Stimulated activated CD4-positive, alpha-beta T cell treated with anti-CD3 and anti-CD28 coated beads, Interleukin-1b, Interleukin-23, amount 100 ng/mL, for 24 hours (primary cell): ENCODE measurements at regions not wholly inside any gene's neighbourhood (a gene's known extent, or its start where the extent isn't known, plus 50 kb on each side); places are given as distances from the start of the nearest gene placed in this dataset.
"Not testable (repeated sequence)": the region's sequence is repeated elsewhere in the genome, so short reads cannot be mapped to it uniquely, and the experiment has no call there.

Source experiments
- DNase-seq, 4 experiments: peaks; one replicate each; pipeline ENCODE4 v3.0.0-alpha.2; 2020; ENCODE audit warnings: low read depth in 4 of 4, low spot score in 1 of 4

DNA sequence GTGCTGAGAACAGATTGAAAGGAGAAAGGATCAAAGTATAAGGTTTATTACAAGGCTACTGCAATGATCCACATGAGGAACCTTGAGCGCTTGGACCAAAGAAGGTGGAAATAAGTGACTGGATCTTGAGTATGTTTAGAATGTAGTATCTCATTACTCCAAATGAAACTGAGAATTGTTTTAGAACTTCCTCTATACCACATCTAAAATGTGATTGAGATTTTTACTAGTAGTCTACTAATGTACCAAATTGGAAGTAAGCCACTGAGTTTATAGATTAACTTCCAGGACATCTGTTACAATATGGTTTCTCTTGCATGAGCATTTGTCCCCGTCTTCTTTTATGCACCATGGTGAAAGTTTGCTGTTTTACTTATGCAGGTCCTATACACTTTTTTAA, 300.5 kb downstream of the SUCLG1 start:
- DNase-seq: no peak

DNA sequence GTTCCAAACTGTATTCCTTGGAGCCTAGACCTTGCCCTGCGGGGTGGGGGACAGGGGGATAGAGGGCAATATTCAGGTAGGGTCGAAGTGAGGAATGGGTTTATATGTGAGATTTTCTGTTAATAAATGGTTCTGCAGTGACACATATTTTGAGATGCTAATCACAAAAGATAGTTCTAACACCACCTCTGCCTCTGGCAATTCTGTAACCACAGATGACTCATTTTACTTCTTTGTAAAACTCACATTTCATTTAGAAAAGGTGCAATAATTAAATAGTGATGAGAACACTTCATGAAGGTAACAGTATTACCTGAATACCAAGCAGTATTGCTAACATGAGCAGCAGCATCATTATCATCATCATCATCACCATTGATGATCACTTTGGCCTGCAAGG, 306.6 kb downstream of the SUCLG1 start:
- DNase-seq: no peak

DNA sequence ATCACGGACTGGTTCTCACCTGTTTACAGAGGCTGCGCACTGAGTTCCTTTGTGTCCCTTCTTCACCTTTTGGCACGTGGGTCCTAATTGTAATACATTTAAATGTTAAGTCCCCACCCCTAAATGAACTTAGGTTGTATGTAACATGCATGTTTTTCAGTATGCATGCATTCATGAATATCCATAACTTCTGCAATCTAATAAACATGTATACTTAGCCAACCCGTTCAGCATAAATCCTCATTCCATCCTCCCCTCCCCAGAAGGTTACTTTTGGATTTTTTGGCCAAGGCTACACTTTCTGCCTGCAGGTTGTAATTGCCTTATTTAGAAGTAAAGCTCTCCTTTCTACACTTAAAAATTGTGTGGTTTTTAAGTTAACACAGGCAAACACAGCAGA, 314.7 kb downstream of the SUCLG1 start:
- no peak for DNase-seq

DNA sequence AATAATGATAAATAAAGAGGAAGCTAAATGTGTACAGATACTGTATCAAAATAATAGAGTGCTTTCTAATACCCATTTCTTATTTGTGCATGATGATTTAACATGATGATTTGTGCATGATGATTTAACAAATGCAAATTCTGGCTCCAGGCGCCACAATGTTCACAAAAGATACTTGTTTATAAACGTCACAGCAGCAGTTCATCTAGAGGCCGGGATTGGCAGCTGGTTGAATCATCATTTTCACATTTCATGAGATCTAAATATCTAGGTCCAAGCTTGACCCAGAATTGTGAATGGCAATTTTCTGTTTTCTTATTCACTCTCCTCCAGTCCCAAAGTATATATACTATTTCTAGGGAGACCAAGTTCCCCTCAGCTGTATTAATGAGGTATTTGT, 322.0 kb downstream of the SUCLG1 start:
- no peak for DNase-seq

DNA sequence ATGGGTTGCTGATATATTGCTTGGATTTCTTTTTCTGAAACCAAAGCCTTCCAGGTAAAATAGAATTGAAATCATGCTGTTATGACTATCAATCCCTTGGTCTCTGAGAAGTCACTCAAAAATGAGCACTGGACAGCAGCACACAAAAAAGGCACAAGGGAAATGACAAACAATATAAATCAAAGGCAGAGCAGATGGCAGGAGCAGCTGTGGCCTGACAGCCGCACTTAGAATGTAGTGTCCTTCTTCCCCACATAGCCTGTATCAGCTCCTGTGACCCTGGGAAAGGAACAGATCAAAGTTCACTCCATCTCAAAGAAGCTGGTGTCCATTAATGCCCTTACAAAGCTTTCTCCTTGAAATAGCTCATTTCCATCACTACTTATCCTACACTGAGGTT, 326.7 kb downstream of the SUCLG1 start:
- no peak for DNase-seq

DNA sequence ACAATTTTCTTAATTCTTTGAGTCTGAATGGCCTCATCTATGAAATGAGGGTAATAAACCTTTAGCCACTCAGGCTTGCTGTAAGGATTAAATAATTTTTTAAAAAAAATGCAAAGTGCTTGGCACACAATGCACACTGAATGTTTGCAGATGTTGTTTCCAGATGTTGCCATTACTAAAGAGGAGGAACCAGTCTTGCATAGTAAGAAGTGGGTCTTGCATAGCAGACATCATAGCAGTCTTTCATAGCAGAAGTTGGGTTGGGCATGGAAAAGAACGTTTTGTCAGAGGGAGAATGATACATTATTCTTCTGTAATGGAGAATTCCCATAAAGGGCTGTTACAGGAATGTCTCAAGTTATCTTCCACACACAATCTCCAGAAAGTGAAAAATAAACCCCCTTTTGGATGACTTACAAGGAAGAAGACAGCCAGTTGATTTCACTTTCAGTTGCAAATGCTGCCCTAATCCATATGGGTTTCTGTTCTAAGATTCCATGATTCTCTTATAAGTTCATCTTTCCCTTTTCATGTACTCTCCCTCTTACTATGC, 327.7 kb downstream of the SUCLG1 start:
- no peak for DNase-seq

DNA sequence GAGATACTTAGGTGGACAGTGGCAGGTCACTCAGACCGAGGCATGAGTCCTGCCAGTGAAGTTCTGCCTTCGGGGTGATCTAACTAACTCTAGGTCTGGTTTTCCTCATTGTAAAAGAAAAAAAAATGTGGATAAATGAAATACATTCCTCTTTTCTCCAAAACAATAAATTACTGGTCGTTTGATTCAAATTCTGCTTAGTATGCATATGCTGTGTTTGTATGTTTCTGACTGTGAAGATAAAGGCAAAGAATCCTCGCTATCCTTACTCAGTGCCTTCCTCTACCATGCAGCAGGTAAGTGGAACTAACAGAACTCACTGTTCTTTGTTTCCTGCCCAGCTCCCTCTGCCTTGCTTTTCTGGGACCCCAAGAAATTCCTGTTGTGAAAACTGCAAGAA, 330.1 kb downstream of the SUCLG1 start:
- no peak for DNase-seq

DNA sequence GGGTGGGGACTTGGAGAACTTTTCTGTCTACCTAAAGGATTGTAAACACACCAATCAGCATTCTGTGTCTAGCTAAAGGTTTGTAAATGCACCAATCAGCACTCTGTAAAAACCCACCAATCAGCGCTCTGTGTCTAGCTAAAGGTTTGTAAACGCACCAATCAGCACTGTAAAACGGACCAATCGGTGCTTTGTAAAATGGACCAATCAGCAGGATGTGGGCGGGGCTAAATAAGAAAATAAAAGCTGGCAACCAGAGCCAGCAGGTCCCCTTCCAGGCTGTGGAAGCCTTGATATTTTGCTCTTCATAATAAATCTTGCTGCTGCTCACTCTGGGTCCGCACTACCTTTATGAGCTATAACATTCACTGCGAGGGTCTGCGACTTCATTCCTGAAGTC, 331.3 kb downstream of the SUCLG1 start:
- DNase-seq: not testable (repeated sequence)

DNA sequence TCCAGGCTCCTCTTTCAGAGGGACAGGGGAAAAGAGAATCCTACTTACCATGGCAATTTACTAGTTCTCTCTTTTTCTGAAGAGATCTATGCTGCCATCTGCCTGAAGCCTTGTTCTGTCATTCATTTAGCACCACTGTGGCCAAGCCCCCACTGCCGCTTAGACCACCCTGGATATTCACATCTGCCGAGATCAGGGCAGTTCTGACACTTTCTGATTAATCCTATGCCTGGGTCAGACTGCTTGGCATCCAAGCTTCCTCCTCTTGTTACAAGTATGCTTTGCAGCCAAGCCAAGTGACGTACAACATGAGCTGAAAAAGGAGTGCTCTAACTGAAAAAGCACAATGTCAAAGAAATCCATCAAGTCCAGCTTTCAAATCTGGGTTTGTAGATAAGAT, 332.6 kb downstream of the SUCLG1 start:
- no peak for DNase-seq

DNA sequence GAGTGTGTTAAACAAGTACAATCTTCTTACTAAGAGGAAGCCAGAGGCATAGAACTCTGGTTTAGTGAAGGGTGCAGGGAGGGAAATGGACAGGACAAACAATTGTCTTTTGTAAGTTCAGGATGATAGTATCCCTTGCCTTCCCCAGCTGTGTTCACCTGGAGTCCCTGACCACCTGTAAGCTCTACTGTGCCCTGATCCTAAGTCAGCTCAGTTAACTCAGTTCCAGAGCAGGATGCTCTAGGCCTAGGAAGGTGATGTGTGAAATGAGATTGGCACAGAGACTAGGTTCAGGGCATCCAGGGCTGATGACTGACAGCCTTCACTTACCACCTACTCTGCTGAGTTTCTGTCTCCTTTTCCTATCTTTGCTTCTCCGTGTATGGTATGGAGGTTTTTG, 333.0 kb downstream of the SUCLG1 start:
- no peak for DNase-seq

DNA sequence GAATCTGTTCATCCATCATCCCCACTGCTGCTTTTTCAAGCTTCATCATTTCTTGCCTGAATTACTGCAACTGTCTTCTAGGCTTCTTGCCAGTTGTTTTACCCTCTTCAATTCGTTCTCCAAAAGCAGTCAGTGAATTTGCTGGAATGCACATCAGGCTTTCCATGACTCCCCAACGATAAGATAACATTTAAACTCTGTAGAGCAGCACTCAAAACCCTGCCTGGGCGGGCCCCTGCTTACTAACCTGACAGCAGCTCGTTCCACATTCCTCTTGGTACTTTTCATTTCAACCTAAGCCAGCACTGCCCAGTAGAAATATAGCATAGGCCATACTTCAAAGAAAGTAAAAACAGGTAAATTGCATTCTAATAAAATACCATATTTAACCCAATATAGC, 342.9 kb downstream of the SUCLG1 start:
- DNase-seq: no peak

DNA sequence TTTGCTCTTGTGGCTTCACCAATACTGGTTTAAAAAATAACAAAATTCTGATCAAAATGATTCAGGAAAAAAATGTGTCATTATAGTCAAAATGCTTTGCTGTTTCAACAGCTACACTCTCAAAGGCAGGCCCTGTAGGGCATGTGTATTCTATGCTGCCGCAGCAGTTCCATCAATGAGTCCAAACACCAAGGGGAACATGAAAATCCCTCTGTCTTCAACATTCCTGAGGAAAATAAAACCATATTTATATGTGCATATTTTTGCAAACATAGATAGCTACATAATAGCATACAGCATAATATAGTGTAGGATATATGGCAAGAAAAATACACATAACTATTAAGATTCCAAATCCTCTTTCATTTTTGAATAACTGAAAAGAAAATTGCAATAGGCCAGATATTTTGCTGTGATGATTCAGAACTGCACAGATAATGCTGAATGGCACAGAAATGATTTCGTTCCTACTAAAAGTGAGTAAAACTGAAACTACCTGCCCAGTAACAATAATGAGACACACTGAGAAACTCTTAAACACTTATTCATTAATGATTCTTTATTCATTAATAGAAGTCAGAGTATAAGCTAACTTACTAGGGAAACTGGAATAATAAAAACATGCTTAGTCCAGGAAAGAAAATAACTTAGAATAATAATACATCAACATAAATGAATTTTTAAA, 343.8 kb downstream of the SUCLG1 start:
- DNase-seq: no peak

DNA sequence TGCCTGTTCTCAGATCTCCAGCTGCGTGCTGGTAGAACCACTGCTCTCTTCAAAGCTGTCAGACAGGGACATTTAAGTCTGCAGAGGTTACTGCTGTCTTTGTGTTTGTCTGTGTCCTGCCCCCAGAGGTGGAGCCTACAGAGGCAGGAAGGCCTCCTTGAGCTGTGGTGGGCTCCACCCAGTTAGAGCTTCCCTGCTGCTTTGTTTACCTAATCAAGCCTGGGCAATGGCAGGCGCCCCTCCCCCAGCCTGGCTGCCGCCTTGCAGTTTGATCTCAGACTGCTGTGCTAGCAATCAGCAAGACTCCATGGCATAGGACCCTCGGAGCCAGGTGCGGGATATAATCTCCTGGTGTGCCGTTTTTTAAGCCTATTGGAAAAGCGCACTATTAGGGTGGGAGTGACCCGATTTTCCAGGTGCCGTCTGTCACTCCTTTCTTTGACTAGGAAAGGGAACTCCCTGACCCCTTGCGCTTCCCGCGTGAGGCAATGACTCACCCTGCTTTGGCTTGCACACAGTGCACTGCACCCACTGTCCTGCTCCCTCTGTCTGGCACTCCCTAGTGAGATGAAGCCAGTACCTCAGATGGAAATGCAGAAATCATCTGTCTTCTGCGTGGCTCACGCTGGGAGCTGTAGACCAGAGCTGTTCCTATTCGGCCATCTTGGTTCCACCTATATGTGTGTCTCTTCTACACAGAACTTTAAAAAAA, 355.1 kb downstream of the SUCLG1 start:
- DNase-seq: not testable (repeated sequence)

DNA sequence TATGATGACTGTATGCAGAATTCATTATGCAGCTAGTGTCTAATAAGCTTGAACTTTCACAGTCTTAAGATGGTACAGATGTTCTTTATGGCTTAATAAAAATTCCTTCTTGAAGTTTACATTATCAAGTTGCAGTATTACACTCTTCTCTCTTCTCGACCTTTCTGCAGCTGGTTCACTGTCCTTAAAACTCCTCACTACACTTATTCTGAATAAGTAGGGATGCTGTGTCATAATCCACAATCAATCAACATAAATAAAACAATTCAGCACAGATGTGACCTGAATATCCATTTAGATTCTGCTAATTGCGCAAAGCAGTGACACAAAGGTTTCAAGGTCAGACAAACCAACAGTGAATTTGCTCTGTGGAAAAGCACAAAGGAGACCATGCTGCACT, 356.8 kb downstream of the SUCLG1 start:
- DNase-seq: no peak

DNA sequence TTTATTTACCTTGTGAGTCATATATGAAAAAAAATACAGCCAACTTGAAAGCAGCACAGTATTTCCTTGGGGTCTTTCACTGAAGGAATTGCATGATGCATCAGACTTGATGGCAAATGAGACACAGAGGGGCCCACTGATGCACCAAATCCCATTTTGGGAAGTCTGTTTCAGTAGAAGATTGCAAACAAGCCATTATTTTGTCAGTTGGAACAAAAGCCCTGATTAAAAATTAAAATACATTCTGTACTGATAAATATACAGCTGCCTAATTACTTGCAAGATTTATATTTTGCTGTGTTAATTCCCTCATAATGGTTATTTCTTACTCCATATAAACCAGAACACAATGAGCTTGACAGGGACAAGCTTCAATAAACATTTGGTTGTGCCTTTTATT, 370.4 kb downstream of the SUCLG1 start:
- DNase-seq: no peak

DNA sequence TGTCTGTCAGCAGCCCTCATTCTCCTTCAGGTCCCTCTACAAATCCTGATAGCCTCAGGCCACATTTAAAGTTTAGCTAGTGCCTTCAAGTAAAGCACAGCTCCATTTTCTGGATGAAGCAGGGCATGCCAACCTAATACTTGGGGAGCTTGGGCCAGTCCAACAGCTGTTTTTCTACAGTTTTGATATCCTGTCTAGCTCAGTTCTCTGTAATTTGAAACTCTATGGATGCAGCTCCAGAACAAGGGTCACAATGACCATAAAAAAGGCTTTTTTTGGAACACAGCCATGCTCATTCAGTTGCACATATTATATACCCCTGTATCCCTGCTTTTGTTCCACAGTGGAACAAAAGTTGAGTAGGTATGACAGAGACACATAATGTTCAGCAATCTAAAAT, 373.5 kb downstream of the SUCLG1 start:
- no peak for DNase-seq

DNA sequence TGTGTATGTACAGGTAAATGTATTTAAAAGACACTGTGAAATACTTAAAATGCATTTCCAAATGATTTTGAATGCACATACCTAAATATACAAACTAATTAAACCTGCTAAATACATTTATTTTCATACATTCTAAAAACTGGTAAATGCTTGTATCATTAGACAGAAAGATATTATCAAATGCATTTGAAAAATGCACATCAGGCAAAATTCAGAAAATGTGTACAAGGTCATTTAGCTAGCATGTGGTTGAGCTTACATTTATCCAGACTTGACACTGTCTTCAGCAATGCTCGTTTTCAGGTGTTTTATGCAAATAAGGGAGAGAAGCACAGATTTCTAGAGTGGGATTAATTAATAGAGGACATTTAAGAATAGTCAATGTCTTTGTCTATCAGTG, 374.2 kb downstream of the SUCLG1 start:
- no peak for DNase-seq

DNA sequence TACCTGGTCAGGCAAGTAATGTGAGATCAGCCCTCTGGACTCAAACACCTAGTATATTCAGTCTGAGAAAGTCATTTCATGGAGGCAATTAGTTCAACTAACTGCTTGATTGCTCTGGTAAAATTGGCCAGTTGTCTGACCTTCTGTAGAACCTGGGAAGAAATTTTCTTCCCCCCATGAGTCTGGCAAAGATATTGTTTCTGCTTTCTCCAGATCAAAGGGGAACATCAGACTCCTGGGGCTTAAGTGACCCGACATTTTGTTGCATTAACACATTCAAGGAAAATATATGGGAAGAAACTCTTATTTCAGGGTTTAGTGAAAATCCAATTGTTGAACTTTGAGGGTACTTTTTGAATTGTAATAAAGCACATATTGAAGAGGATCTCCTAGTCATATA, 375.1 kb downstream of the SUCLG1 start:
- no peak for DNase-seq

DNA sequence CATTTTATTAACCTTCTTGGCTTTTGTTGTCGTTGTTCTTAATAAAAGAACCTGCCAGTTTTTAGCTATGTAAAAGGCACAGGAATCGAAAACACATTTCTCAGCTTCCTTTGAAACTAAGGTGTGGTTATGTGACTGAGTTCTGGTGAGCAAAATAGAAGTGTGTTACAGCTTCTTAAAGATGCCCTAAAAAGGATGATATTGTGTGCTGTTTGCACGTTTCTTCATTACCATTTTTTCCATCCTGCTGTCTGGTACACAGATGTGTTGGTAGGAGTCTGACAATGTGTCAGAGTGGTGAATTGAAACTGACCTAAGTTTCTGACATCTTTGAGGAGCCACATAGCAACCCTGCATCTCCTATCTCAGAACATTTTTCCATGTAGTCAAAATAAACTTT, 380.6 kb downstream of the SUCLG1 start:
- no peak for DNase-seq

DNA sequence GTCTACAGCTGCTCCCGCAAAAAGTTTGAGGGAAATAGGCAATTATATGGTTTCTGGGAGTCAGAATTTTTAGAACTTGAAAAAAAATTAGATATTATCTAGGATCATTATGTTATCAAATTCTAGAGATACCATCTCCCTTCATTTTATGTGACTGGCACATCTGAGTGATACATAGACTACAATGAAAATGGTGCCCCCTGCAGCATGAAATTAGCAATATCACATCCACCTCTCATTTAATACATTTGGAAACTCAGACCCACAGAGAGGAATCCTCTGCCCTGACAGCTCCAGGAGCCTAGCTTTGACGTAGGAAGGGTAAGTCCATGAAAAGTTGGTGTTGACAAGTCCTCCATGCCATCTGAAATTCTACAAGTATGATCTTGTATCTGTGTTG, 381.6 kb downstream of the SUCLG1 start:
- no peak for DNase-seq

DNA sequence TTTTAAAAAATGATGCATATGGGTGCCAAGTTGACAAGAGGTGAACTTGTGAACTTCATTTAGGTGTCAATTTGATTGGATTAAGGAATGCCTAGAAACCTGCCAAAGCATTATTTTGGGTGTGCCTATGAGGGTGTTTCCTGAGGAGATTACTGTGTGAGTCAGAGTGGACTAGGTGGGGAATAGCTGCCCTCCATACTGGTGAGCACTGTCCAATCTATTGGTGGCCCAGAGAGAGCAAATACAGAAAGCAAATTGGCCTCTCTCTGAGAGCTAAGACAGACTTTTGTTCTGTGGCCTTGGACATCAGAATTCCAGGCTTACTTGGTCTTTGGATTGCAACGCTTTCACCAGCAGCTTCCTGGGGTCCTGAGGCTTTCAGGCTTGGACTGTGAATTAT, 388.0 kb downstream of the SUCLG1 start:
- DNase-seq: no peak

DNA sequence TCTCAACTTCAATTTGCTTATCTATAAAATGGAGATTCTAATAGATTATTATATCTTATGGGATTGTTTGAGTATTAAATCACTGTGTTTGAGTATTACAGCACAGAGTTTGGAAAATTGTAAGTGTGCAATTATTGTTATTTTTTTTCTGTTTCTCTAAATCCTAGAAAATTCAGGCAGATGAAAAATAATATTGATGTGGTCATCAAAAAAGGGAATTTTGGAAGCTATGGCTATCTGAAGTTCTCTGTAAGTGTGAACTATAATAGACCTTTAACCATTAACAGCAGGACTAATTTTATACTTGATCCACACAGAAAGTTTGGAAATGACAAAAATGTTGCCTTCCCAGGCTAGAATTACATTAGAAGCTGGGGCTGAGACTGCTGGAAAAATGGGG, 393.2 kb downstream of the SUCLG1 start:
- DNase-seq: no peak
